GM12878 (cell line): ENCODE measurements at regions not wholly inside any gene's neighbourhood (a gene's known extent, or its start where the extent isn't known, plus 50 kb on each side); places are given as distances from the start of the nearest gene placed in this dataset.

ENCODE experiments used
- ATAC-seq: fragments of 200-7000 bp; cut with Tn5 transposase; 3 replicates; pipeline ENCODE4 v1.9.1; 2020; ENCODE audit warnings: mild to moderate bottlenecking, moderate library complexity
- BruUV-seq: library from RNA; stranded (reverse); fragments of 400-500 nt; replicated peaks from 2 replicates; lab custom pipeline; 2021; lab: Mats Ljungman, UMichigan
- CTCF ChIA-PET: fragments of 300-600 bp; sonication (Branson Sonifier 250); formaldehyde crosslinking; extraction: SDS; loops from one replicate; lab custom pipeline; 2021; ENCODE audit warnings: inconsistent platforms; lab: Yijun Ruan, JAX
- POLR2A ChIA-PET: fragments of 350-600 bp; formaldehyde crosslinking; extraction: SDS; loops from one replicate; lab custom pipeline; 2021; ENCODE audit warnings: inconsistent platforms; lab: Charles Lee
- RAD21 ChIA-PET: fragments of 300-600 bp; sonication (Branson Sonifier 250); formaldehyde crosslinking; loops from one replicate; lab custom pipeline; 2023; ENCODE audit warnings: antibody characterized with exemption; ENCODE audit not compliant: unreplicated experiment; lab: Charles Lee
- SMC1A ChIA-PET: fragments of 300-600 bp; sonication (Branson Sonifier 250); formaldehyde crosslinking; loops from one replicate; lab custom pipeline; 2023; ENCODE audit not compliant: unreplicated experiment, uncharacterized antibody; lab: Charles Lee
- DNase-seq: peaks from one replicate; pipeline ENCODE4 v3.0.0-alpha.2; 2011; ENCODE audit warnings: low read depth, low spot score
- FAIRE-seq: peaks from 3 replicates; lab custom pipeline; 2011; peaks lifted over from hg19 to GRCh38; lab: Jason Lieb, UNC
- H2AFZ ChIP-seq: 2 replicates; pipeline ENCODE4 v1.6.0; 2011; ENCODE audit warnings: low read depth, low read length, control low read depth; ENCODE audit not compliant: control insufficient read depth
- H3K27ac ChIP-seq: 2 replicates; pipeline ENCODE4 v1.5.1; 2011; ENCODE audit warnings: control low read depth; ENCODE audit not compliant: control insufficient read depth, insufficient read depth
- H3K27me3 ChIP-seq, 2 experiments: replicated peaks in 1 of 2; 2 replicates each; pipeline versions ENCODE4 v1.6.0 to v1.6.1; 2011; ENCODE audit warnings: low read length in 1 of 2; ENCODE audit not compliant: control insufficient read depth in 2 of 2, insufficient read depth in 2 of 2
- H3K36me3 ChIP-seq, 2 experiments: 2 replicates each; pipeline ENCODE4 v1.5.1; 2011; ENCODE audit warnings: low read length in 1 of 2; ENCODE audit not compliant: control insufficient read depth in 2 of 2, insufficient read depth in 2 of 2
- H3K4me1 ChIP-seq: 2 replicates; pipeline ENCODE4 v1.6.1; 2011; ENCODE audit warnings: mild to moderate bottlenecking, low read length, moderate library complexity, mixed read lengths; ENCODE audit not compliant: control insufficient read depth, insufficient read depth
- H3K4me2 ChIP-seq: 2 replicates; pipeline ENCODE4 v1.6.0; 2011; ENCODE audit warnings: control low read depth; ENCODE audit not compliant: control insufficient read depth, insufficient read depth
- H3K4me3 ChIP-seq: fragments of 200-600 bp; sonication (generic); 2 replicates; pipeline ENCODE4 v1.5.1; 2016
- H3K79me2 ChIP-seq: 2 replicates; pipeline ENCODE4 v1.6.0; 2011; ENCODE audit warnings: low read length; ENCODE audit not compliant: control insufficient read depth, insufficient read depth
- H3K9ac ChIP-seq: 2 replicates; pipeline ENCODE4 v1.8.0; 2011; ENCODE audit warnings: low read length, control low read depth, mixed read lengths; ENCODE audit not compliant: control insufficient read depth, insufficient read depth
- H3K9me3 ChIP-seq: replicated peaks from 3 replicates; pipeline ENCODE4 v1.5.1; 2011; ENCODE audit warnings: mild to moderate bottlenecking, low read length; ENCODE audit not compliant: control insufficient read depth, insufficient read depth
- H4K20me1 ChIP-seq: 2 replicates; pipeline ENCODE4 v1.6.0; 2011; ENCODE audit not compliant: control insufficient read depth, insufficient read depth
- BACH1 ChIP-seq: fragments of 450-650 bp; IDR thresholded peaks from 2 replicates; pipeline ENCODE4 v1.6.1; 2017; ENCODE audit warnings: mild to moderate bottlenecking, borderline replicate concordance
- CREB1 ChIP-seq: IDR thresholded peaks from 2 replicates; pipeline ENCODE4 v1.6.1; 2012; ENCODE audit warnings: low read depth, mild to moderate bottlenecking, inconsistent platforms
- CREM ChIP-seq: IDR thresholded peaks from 2 replicates; pipeline ENCODE4 v1.6.1; 2014; ENCODE audit warnings: antibody characterized with exemption, low read depth
- GABPA ChIP-seq: IDR thresholded peaks from 2 replicates; pipeline ENCODE4 v1.6.1; 2014; ENCODE audit warnings: antibody characterized with exemption, low read depth, mild to moderate bottlenecking, inconsistent platforms
- HCFC1 ChIP-seq: fragments of 150-350 bp; IDR thresholded peaks from 2 replicates; pipeline ENCODE4 v1.6.1; 2014; ENCODE audit warnings: low read length
- IRF4 ChIP-seq: IDR thresholded peaks from 2 replicates; pipeline ENCODE4 v1.6.1; 2011; ENCODE audit warnings: low read depth, low read length
- NR2C1 ChIP-seq: fragments of 450-650 bp; IDR thresholded peaks from 2 replicates; pipeline ENCODE4 v1.6.1; 2017; ENCODE audit warnings: antibody characterized with exemption, mild to moderate bottlenecking, moderate library complexity
- NR2C2 ChIP-seq: IDR thresholded peaks from 2 replicates; pipeline ENCODE4 v1.6.1; 2011; ENCODE audit warnings: borderline replicate concordance, low read depth; ENCODE audit not compliant: control insufficient read depth, insufficient read length
- RUNX3 ChIP-seq: IDR thresholded peaks from 2 replicates; pipeline ENCODE4 v1.6.1; 2012; ENCODE audit warnings: low read length, inconsistent platforms
- STAT1 ChIP-seq: fragments of 450-650 bp; conservative IDR thresholded peaks from 2 replicates; pipeline ENCODE4 v1.6.1; 2014; ENCODE audit warnings: antibody characterized with exemption, mild to moderate bottlenecking
- SUZ12 ChIP-seq: fragments of 200-600 bp; sonication (generic); IDR thresholded peaks from one replicate; pipeline ENCODE4 v1.6.1; 2018; ENCODE audit warnings: antibody characterized with exemption, mild to moderate bottlenecking; ENCODE audit not compliant: unreplicated experiment
- ZNF207 ChIP-seq: fragments of 450-650 bp; IDR thresholded peaks from 2 replicates; pipeline ENCODE4 v1.6.1; 2014; ENCODE audit warnings: antibody characterized with exemption, mild to moderate bottlenecking, borderline replicate concordance
- WGBS: methylation state at CpG from one replicate; pipeline ENCODE4 v1.1.6; 2016; ENCODE audit warnings: low lambda C conversion rate; ENCODE audit not compliant: insufficient replicate concordance, insufficient coverage; ENCODE audit errors: missing lambda C conversion rate; 5-methylcytosine and 5-hydroxymethylcytosine counted together
- in situ Hi-C: fragments of 300-500 bp; cut with MboI; formaldehyde crosslinking; loops from 9 replicates; pipeline ENCODE4 v1.14.3; 2018; ENCODE audit warnings: mixed read lengths
- intact Hi-C: fragments of 100-400 bp; cut with micrococcal nuclease; formaldehyde crosslinking; loops from one replicate; pipeline ENCODE4 v1.14.2; 2022; ENCODE audit not compliant: unreplicated experiment
- TF ChIP-seq, protein P1 (sequence below): IDR thresholded peaks from 2 replicates; pipeline ENCODE4 v1.6.1; 2012; ENCODE audit warnings: improper control_type of control experiment, low read depth, low read length; ENCODE audit not compliant: insufficient replicate concordance
- TF ChIP-seq, protein P2 (sequence below): IDR thresholded peaks from 2 replicates; pipeline ENCODE4 v1.6.1; 2011; ENCODE audit warnings: low read depth, mild to moderate bottlenecking, low read length, moderate library complexity, borderline replicate concordance; ENCODE audit errors: extremely low read depth
- TF ChIP-seq, protein P3 (sequence below): fragments of 450-650 bp; formaldehyde crosslinking; IDR thresholded peaks from 2 replicates; pipeline ENCODE4 v1.5.0; 2022; ENCODE audit warnings: mild to moderate bottlenecking, missing genetic modification characterization

DNA sequence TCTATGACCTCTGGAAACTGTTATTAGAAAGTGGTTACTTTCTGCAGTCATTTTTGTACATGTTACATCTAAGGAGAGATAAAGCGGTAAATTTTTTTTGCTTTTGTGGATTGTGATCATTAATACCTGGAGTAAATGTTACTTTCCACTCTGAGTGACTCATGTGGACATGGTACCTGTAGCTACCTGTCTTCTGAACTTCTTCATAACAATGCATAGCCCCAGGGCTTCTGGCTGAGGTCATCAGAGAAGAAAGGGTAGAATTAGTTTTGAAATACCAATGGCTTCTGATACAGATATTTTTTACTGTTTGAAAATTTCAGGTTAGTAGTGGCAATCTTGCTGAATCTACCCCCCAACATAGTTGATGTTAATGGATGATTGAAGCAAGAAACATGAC is 489.3 kb downstream of the RWDD3 start (continued):
- TF ChIP-seq, protein P1, sequence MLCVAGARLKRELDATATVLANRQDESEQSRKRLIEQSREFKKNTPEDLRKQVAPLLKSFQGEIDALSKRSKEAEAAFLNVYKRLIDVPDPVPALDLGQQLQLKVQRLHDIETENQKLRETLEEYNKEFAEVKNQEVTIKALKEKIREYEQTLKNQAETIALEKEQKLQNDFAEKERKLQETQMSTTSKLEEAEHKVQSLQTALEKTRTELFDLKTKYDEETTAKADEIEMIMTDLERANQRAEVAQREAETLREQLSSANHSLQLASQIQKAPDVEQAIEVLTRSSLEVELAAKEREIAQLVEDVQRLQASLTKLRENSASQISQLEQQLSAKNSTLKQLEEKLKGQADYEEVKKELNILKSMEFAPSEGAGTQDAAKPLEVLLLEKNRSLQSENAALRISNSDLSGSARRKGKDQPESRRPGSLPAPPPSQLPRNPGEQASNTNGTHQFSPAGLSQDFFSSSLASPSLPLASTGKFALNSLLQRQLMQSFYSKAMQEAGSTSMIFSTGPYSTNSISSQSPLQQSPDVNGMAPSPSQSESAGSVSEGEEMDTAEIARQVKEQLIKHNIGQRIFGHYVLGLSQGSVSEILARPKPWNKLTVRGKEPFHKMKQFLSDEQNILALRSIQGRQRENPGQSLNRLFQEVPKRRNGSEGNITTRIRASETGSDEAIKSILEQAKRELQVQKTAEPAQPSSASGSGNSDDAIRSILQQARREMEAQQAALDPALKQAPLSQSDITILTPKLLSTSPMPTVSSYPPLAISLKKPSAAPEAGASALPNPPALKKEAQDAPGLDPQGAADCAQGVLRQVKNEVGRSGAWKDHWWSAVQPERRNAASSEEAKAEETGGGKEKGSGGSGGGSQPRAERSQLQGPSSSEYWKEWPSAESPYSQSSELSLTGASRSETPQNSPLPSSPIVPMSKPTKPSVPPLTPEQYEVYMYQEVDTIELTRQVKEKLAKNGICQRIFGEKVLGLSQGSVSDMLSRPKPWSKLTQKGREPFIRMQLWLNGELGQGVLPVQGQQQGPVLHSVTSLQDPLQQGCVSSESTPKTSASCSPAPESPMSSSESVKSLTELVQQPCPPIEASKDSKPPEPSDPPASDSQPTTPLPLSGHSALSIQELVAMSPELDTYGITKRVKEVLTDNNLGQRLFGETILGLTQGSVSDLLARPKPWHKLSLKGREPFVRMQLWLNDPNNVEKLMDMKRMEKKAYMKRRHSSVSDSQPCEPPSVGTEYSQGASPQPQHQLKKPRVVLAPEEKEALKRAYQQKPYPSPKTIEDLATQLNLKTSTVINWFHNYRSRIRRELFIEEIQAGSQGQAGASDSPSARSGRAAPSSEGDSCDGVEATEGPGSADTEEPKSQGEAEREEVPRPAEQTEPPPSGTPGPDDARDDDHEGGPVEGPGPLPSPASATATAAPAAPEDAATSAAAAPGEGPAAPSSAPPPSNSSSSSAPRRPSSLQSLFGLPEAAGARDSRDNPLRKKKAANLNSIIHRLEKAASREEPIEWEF = no peak
- TF ChIP-seq NR2C2 = no peak
- TF ChIP-seq SUZ12 = no peak
- no peak for TF ChIP-seq RUNX3
- TF ChIP-seq ZNF207 = no peak
- no peak for TF ChIP-seq BACH1
- no peak for TF ChIP-seq GABPA
- no peak for TF ChIP-seq CREB1
- TF ChIP-seq HCFC1 = no peak

DNA sequence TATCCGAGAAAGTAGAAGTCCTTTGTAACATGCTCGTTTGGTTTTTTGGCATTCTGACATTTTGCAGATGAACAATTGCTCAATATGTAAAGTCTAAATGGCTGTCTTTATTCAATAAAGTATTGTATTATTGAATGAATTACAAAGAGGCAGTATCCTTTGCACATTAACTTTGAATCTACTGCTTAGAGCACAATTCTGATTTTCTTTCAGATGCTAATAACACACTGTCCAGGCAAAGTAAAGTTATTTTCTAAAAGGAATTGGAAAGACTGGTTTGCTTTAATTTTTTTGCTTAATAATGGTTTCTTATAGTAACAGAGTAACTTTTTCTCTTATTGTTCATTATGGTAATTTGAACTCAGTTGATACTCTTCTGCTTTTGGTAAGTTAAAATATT is 494.8 kb downstream of the RWDD3 start:
- ChIA-PET RAD21 (no interaction called here), CTCF (no interaction called here), POLR2A (no interaction called here), SMC1A (no interaction called here)
- no peaks in the 10 kb centered on the region for H4K20me1 ChIP-seq
- no peaks in the 10 kb centered on the region for H3K4me1 ChIP-seq
- H3K9ac ChIP-seq = no peak overlapping the region
- DNase-seq (no peak), FAIRE-seq (no peak), ATAC-seq (no peak)
- no peak overlapping the region for H3K27ac ChIP-seq
- no TSS peak for BruUV-seq
- in situ Hi-C loops (no loop called here), intact Hi-C loops (no loop called here)
- no peak overlapping the region for H3K4me3 ChIP-seq
- no peak overlapping the region for H2AFZ ChIP-seq
- no peaks in the 10 kb centered on the region for H3K27me3 ChIP-seq
- H3K4me2 ChIP-seq = no peak overlapping the region
- no peaks in the 10 kb centered on the region for H3K79me2 ChIP-seq
- H3K9me3 ChIP-seq = no peaks in the 10 kb centered on the region
- 20% methylated on average over 2 of the region's 2 CpGs for WGBS
- no peaks in the 10 kb centered on the region for H3K36me3 ChIP-seq
- TF ChIP-seq IRF4 (no peak), NR2C1 (no peak), RUNX3 (no peak), CREM (no peak), STAT1 (no peak)
- TF ChIP-seq, protein P2, sequence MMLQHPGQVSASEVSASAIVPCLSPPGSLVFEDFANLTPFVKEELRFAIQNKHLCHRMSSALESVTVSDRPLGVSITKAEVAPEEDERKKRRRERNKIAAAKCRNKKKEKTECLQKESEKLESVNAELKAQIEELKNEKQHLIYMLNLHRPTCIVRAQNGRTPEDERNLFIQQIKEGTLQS = no peak
- TF ChIP-seq, protein P3, sequence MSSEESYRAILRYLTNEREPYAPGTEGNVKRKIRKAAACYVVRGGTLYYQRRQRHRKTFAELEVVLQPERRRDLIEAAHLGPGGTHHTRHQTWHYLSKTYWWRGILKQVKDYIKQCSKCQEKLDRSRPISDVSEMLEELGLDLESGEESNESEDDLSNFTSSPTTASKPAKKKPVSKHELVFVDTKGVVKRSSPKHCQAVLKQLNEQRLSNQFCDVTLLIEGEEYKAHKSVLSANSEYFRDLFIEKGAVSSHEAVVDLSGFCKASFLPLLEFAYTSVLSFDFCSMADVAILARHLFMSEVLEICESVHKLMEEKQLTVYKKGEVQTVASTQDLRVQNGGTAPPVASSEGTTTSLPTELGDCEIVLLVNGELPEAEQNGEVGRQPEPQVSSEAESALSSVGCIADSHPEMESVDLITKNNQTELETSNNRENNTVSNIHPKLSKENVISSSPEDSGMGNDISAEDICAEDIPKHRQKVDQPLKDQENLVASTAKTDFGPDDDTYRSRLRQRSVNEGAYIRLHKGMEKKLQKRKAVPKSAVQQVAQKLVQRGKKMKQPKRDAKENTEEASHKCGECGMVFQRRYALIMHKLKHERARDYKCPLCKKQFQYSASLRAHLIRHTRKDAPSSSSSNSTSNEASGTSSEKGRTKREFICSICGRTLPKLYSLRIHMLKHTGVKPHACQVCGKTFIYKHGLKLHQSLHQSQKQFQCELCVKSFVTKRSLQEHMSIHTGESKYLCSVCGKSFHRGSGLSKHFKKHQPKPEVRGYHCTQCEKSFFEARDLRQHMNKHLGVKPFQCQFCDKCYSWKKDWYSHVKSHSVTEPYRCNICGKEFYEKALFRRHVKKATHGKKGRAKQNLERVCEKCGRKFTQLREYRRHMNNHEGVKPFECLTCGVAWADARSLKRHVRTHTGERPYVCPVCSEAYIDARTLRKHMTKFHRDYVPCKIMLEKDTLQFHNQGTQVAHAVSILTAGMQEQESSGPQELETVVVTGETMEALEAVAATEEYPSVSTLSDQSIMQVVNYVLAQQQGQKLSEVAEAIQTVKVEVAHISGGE (CRISPR knock-in tag) = no peak
